ENCODE measurements at regions not wholly inside any gene's neighbourhood (a gene's known extent, or its start where the extent isn't known, plus 50 kb on each side); places are given as distances from the start of the nearest gene placed in this dataset.

DNA sequence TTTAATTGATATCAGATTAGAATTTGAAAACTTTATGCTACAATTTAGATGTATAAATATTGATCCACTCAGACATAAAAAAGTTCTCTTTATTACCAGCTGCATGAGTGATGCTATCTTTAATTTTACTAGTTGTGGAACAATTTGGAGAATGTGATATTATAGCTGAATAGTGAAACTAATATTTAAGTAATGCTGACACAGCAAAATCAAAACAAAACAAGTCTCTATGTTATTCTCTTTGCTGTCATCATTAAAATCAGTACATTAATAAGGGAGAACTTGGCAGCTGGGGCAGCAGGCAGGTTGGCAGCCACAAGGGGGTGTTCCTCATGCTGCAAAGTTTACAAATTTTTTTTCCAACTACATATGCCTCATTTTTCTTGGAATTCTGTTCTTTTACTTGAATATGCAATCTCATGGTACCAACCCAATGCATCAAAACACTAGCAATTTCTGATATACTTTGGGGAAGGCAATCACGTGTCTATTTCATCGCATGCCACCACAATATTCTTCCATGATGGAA is 585.3 kb downstream of the FGF9 start:
- intact Hi-C loops (cut with micrococcal nuclease) = no loop called here
- ATAC-seq (ENCODE audit: low read depth) = no peak
- Mint-ChIP-seq H3K4me3 (no peak overlapping the region), H3K4me1 (no peaks in the 10 kb centered on the region), H3K36me3 (ENCODE audit: low read depth) (no peaks in the 10 kb centered on the region), H3K27ac (no peak overlapping the region), H3K27me3 (no peaks in the 10 kb centered on the region), H3K9me3 (no peaks in the 10 kb centered on the region)
- POLR2A ChIA-PET = no interaction called here
- no peak for DNase-seq
- TF ChIP-seq, protein P1, sequence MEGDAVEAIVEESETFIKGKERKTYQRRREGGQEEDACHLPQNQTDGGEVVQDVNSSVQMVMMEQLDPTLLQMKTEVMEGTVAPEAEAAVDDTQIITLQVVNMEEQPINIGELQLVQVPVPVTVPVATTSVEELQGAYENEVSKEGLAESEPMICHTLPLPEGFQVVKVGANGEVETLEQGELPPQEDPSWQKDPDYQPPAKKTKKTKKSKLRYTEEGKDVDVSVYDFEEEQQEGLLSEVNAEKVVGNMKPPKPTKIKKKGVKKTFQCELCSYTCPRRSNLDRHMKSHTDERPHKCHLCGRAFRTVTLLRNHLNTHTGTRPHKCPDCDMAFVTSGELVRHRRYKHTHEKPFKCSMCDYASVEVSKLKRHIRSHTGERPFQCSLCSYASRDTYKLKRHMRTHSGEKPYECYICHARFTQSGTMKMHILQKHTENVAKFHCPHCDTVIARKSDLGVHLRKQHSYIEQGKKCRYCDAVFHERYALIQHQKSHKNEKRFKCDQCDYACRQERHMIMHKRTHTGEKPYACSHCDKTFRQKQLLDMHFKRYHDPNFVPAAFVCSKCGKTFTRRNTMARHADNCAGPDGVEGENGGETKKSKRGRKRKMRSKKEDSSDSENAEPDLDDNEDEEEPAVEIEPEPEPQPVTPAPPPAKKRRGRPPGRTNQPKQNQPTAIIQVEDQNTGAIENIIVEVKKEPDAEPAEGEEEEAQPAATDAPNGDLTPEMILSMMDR (IDR thresholded peaks at IDR 0.05) = no peak
- CTCF ChIA-PET = no interaction called here

DNA sequence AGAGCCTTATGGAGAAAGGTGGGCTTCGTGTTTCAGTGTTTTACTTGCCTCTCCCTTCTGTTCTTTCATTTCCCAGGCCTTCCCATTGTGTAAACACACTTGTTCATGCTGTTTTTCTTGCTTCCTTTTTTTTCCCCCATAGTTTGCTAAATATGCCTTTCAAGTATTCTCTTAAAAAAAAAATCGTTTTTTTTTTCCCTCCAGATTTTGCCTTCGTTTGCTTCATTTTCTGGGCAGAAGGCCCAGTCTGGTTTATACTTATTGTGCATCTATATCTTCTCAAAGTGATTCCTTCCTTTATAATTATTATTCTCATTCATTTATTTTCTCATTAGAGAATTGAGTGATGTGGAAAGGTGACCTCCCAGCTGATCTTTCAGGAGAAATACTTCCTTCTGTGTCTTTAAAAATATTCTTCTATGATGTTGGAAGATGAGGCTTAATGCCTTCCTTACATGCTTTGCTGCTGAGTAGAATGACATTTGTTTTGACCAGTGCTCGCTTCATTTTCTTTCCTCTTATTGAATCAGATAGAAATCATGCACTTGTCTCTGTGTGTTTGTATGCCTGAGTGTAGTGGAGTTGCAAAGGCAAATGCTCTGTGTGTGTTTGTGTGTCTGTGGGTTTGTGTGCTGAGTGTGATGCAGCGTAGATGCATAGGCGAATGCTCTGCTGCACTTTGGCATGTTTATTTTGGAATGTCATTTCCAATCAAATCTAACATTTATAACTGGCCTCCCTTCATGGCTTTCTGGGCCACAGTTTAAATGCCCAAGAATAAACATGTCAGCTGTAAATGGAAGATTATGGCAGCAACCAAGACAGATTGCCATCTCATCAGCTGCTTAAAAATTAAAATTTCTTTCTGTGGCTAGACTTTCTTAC is 591.4 kb downstream of the FGF9 start:
- no peaks in the 10 kb centered on the region for H3K36me3 Mint-ChIP-seq (ENCODE audit: low read depth)
- H3K27me3 Mint-ChIP-seq = no peaks in the 10 kb centered on the region
- H3K4me3 Mint-ChIP-seq = no peak overlapping the region
- TF ChIP-seq, protein P1 (IDR thresholded peaks at IDR 0.05) = no peak
- H3K4me1 Mint-ChIP-seq = no peaks in the 10 kb centered on the region
- POLR2A ChIA-PET = no interaction called here
- H3K9me3 Mint-ChIP-seq = no peaks in the 10 kb centered on the region
- CTCF ChIA-PET = interaction anchor here (1.4 kb wide), 1 partner anchor 17 kb away, joined by 3 read pairs; no protein-coding TSS in a partner anchor
- intact Hi-C loops (cut with micrococcal nuclease) = no loop called here
- ATAC-seq (ENCODE audit: low read depth) (no peak), DNase-seq (no peak)
- H3K27ac Mint-ChIP-seq = no peak overlapping the region

DNA sequence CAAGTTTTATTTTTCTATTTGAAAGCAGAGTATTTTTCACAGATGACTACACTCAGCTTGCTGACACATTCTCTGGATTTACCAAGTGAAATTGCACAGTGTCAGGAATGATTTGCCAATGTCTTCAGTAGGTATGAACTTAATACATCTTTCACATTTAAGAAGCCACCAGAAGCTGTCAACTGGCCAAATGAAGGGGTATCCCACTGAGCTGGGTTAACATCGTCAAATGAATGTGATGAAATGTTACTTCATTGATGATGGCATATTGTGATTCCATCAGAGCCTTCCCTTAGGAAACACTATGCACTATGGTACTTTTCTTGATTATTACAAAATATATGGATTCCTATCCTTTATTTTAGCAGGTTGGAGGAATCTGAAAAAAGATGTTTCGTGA is 592.3 kb downstream of the FGF9 start:
- H3K4me3 Mint-ChIP-seq = no peak overlapping the region
- no peaks in the 10 kb centered on the region for H3K27me3 Mint-ChIP-seq
- no peaks in the 10 kb centered on the region for H3K36me3 Mint-ChIP-seq (ENCODE audit: low read depth)
- H3K4me1 Mint-ChIP-seq = no peaks in the 10 kb centered on the region
- DNase-seq (no peak), ATAC-seq (ENCODE audit: low read depth) (no peak)
- TF ChIP-seq, protein P1 (IDR thresholded peaks at IDR 0.05) = no peak
- intact Hi-C loops (cut with micrococcal nuclease) = no loop called here
- H3K9me3 Mint-ChIP-seq = peaks cover 3% of the 10 kb centered on the region
- H3K27ac Mint-ChIP-seq = no peak overlapping the region
- CTCF ChIA-PET = interaction anchor here (1.4 kb wide), 1 partner anchor 17 kb away, joined by 3 read pairs; no protein-coding TSS in a partner anchor
- POLR2A ChIA-PET = no interaction called here

DNA sequence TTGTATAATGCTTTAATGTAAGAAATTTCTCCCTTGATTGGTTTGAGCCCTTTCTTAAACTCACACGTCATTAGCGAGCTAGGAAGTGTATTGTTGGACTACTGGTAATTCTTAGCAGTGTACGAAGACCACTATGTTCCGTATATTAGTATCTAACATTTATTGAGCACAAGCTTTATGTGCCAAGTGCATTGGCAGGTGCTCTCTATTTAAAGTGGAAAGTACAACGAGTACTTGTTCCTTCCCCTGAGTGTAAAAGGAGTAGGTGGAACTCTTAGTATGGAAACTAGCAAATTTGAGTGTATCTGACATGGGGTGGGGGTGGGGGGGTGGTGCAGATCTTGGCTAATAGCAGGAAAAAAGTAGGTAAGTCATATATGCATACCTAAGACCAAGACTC is 594.7 kb downstream of the FGF9 start:
- TF ChIP-seq, protein P1 (IDR thresholded peaks at IDR 0.05) = no peak
- H3K4me1 Mint-ChIP-seq = no peaks in the 10 kb centered on the region
- ChIA-PET CTCF (no interaction called here), POLR2A (no interaction called here)
- H3K36me3 Mint-ChIP-seq (ENCODE audit: low read depth) = no peaks in the 10 kb centered on the region
- H3K27ac Mint-ChIP-seq = no peak overlapping the region
- intact Hi-C loops (cut with micrococcal nuclease) = no loop called here
- no peaks in the 10 kb centered on the region for H3K27me3 Mint-ChIP-seq
- ATAC-seq (ENCODE audit: low read depth) (no peak), DNase-seq (no peak)
- H3K9me3 Mint-ChIP-seq = peaks cover 3% of the 10 kb centered on the region
- H3K4me3 Mint-ChIP-seq = no peak overlapping the region

DNA sequence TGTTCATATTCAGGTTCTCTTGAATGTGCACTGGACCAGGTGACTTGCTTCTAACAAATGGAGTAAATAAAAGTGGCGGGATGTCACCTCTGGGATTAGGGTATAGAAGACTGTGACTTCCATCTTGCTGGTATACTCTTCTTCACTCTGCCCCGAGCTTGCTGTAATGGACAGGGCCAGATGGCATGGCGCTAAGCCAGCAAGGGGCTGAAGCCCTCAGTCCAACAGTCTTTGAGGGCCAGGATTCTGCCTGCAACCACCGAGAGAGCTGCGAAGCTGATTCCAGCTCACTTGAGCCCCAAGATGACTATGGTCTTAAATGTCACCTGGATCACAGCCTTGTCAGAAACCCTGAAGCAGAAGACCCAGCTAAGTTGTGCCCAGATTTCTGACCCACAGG is 600.0 kb downstream of the FGF9 start:
- DNase-seq (no peak), ATAC-seq (ENCODE audit: low read depth) (no peak)
- Mint-ChIP-seq H3K27ac (no peak overlapping the region), H3K4me3 (no peak overlapping the region), H3K36me3 (ENCODE audit: low read depth) (no peaks in the 10 kb centered on the region), H3K9me3 (peaks cover 3% of the 10 kb centered on the region), H3K27me3 (no peaks in the 10 kb centered on the region), H3K4me1 (no peaks in the 10 kb centered on the region)
- CTCF ChIA-PET = no interaction called here
- POLR2A ChIA-PET = no interaction called here
- intact Hi-C loops (cut with micrococcal nuclease) = loop anchor here (10.0 kb wide), 1 partner anchor 596 kb away; the partner anchor contains the start of gene FGF9
- TF ChIP-seq, protein P1 (IDR thresholded peaks at IDR 0.05) = no peak
